Lower lobe of right lung (tissue), 2 donors: ENCODE measurements at regions not wholly inside any gene's neighbourhood (a gene's known extent, or its start where the extent isn't known, plus 50 kb on each side); places are given as distances from the start of the nearest gene placed in this dataset.

Experiments
- ATAC-seq, 2 donors: fragments of 200-7000 bp; cut with Tn5 transposase; one replicate each; pipeline ENCODE4 v1.9.1; 2020 to 2022; ENCODE audit warnings: mild to moderate bottlenecking in 2 of 2, moderate library complexity in 2 of 2
- DNase-seq: peaks from one replicate; pipeline ENCODE4 v3.0.0-alpha.2; 2020
- H3K27ac ChIP-seq: fragments of 200-600 bp; one replicate; pipeline ENCODE4 v1.8.0; 2022
- H3K27me3 ChIP-seq: fragments of 200-600 bp; one replicate; pipeline ENCODE4 v1.8.0; 2022; ENCODE audit warnings: low read depth
- H3K36me3 ChIP-seq: fragments of 200-600 bp; one replicate; pipeline ENCODE4 v1.8.0; 2022; ENCODE audit warnings: mild to moderate bottlenecking
- H3K4me1 ChIP-seq: fragments of 200-600 bp; one replicate; pipeline ENCODE4 v1.8.0; 2022
- H3K4me3 ChIP-seq: fragments of 200-600 bp; one replicate; pipeline ENCODE4 v1.8.0; 2022; ENCODE audit warnings: mild to moderate bottlenecking
- H3K9me3 ChIP-seq: fragments of 200-600 bp; one replicate; pipeline ENCODE4 v1.8.0; 2022
- CTCF ChIP-seq: fragments of 200-600 bp; IDR thresholded peaks from one replicate; pipeline ENCODE4 v1.8.0; 2022; ENCODE audit warnings: antibody characterized with exemption, mild to moderate bottlenecking
- intact Hi-C: fragments of 100-400 bp; cut with DNase I; formaldehyde crosslinking; loops from one replicate; pipeline ENCODE4 v1.11.0; 2022
- donor health status: DM: no; HTN: yes; CAD: no; lungs with severe emphysema.

DNA sequence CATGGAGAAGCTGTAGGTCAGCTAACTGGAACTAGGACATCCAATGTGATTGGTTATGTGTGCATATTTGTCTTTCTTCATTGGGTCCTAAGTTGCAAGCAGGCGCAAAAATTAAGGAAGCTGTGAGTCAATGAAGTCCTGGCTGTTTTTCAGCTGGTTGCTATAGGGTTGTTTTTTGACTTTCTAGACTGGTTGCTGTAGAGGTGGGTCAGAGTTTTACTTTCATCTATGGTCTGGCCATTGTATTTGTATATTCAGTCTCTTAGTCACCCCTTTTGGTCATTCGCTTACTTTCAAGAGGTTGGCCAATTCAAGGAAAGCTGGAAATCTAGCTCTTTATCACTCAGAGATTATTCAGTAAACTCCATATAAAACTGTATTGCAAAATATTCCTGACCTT is 62.0 kb upstream of the AMZ2 start:
- Histone ChIP-seq H3K4me3 (no peak overlapping the region), H3K4me1 (no peaks in the 10 kb centered on the region), H3K27me3 (no peaks in the 10 kb centered on the region), H3K9me3 (no peaks in the 10 kb centered on the region), H3K27ac (peak overlapping the region; percentile 11), H3K36me3 (no peaks in the 10 kb centered on the region)
- DNase-seq = no peak
- no peak for ATAC-seq
- intact Hi-C loops = no loop called here
- no peak for TF ChIP-seq CTCF

DNA sequence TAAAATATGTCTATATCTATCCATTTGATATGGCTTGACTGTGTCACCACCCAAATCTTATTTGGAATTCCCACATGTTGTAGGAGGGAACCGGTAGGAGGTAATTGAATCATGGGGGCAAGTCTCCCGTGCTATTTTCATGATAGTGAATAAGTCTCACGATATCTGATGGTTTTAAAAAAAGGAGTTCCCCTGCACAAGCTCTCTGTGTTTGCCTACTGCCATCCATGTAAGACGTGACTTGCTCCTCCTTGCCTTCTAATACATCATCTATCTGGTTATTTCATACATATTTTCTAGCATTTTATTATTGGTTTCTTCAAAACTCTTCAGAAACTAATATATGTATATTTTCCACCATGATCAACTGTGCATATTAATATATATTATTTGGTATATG is 57.3 kb upstream of the AMZ2 start:
- no peaks in the 10 kb centered on the region for H3K36me3 ChIP-seq
- no peak for TF ChIP-seq CTCF
- intact Hi-C loops = no loop called here
- no peak overlapping the region for H3K27ac ChIP-seq
- H3K27me3 ChIP-seq = peaks cover 6% of the 10 kb centered on the region
- no peak overlapping the region for H3K4me3 ChIP-seq
- DNase-seq = no peak
- no peak for ATAC-seq
- no peaks in the 10 kb centered on the region for H3K9me3 ChIP-seq
- no peaks in the 10 kb centered on the region for H3K4me1 ChIP-seq

- intact Hi-C loops = no loop called here
- Histone ChIP-seq H3K4me3 (peak overlapping the region; percentile 47), H3K9me3 (no peaks in the 10 kb centered on the region), H3K36me3 (no peaks in the 10 kb centered on the region), H3K27ac (no peak overlapping the region), H3K27me3 (peaks cover 55% of the 10 kb centered on the region), H3K4me1 (peaks cover 47% of the 10 kb centered on the region)
- ATAC-seq (peak in 1 of 2 donors; percentile 6), DNase-seq (peak; percentile 54)
- no peak for TF ChIP-seq CTCF
Observed at GRCh38 chr17:68195667-68196393, 52.0 kb upstream of the AMZ2 start.

- no peak for DNase-seq
- Histone ChIP-seq H3K27ac (no peak overlapping the region), H3K9me3 (no peaks in the 10 kb centered on the region), H3K36me3 (no peaks in the 10 kb centered on the region), H3K4me1 (peaks cover 53% of the 10 kb centered on the region), H3K4me3 (peak overlapping the region; percentile 47), H3K27me3 (peaks cover 55% of the 10 kb centered on the region)
- ATAC-seq = no peak
- no peak for TF ChIP-seq CTCF
- intact Hi-C loops = no loop called here
Observed at GRCh38 chr17:68196394-68197090, 51.3 kb upstream of the AMZ2 start.

DNA sequence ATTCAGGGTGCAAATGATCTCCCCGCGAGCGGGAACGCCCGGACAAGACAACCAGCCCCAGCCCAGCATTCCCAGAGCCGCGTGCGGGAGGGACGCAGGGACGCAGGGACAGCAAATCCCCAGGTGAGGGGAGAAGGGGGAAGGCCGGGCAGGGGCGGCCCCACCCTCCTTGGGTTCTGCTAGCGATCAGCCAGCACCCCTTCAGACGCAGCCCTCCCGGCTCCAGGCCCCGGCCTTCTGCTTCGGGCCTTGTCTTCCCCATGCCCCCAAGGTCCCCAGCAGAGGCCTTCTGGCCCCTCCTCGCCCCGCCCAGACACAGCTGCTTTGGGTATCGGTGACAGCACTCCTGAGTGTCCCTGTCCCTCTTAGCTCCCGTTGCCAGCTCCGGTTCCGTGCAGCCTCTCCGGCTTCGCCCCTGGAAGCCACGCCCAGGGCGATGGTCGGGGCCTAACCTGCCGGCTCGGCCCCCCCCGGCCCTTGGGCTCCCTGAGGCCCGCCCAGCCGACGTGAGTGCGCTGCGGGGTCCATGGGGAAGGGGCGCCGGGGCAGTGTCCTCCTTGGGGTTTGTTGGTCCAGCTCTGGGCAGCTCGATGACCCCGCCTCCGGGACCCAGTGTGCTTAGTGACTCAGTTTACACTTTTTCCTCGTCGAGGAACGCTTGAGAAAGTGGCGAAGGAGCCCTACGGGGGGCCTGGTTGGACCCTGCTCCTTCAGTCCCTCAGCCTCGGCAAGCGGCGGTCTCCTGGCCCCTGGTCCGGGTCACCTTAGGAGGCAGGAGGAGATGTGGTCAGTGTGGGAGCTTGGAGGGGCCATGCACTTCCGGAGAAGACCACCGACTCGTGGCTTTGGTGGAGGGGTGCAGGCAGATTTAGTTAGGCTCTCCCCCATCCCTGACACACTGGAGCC is 50.5 kb upstream of the AMZ2 start:
- peak overlapping the region; percentile 47 for H3K4me3 ChIP-seq
- intact Hi-C loops = no loop called here
- DNase-seq (no peak), ATAC-seq (peak; percentile 3 to 29)
- TF ChIP-seq CTCF = no peak
- no peaks in the 10 kb centered on the region for H3K9me3 ChIP-seq
- no peaks in the 10 kb centered on the region for H3K36me3 ChIP-seq
- H3K4me1 ChIP-seq = peaks cover 53% of the 10 kb centered on the region
- peaks cover 55% of the 10 kb centered on the region for H3K27me3 ChIP-seq
- no peak overlapping the region for H3K27ac ChIP-seq
